Left renal cortex interstitium (tissue), 4 donors: ENCODE measurements at regions not wholly inside any gene's neighbourhood (a gene's known extent, or its start where the extent isn't known, plus 50 kb on each side); places are given as distances from the start of the nearest gene placed in this dataset.

Experiments
- DNase-seq, 4 donors: peaks; one replicate each; pipeline ENCODE4 v3.0.0-alpha.2; 2013; ENCODE audit warnings: low read depth in 4 of 4, low spot score in 2 of 4, missing footprints in 1 of 4

GRCh38 chr16:55256412-55257016 lies 67.5 kb upstream of the IRX6 start:
- no peak for DNase-seq

GRCh38 chr16:55257966-55258613 lies 65.9 kb upstream of the IRX6 start:
- DNase-seq: peak; percentile 37 to 48 (median 39)

- DNase-seq: no peak
Measured at GRCh38 chr16:55261301-55261700, 62.7 kb upstream of the IRX6 start.

- no peak for DNase-seq
Measured at GRCh38 chr16:55263271-55264250, 60.4 kb upstream of the IRX6 start.

GRCh38 chr16:55264949-55265348 lies 59.1 kb upstream of the IRX6 start:
- no peak for DNase-seq

GRCh38 chr16:55265926-55266325 lies 58.1 kb upstream of the IRX6 start:
- DNase-seq: no peak

- no peak for DNase-seq
Measured at GRCh38 chr16:55271945-55272513, 52.0 kb upstream of the IRX6 start.

- no peak for DNase-seq
Measured at GRCh38 chr16:55272744-55273143, 51.3 kb upstream of the IRX6 start.

GRCh38 chr16:55273356-55273755 lies 50.6 kb upstream of the IRX6 start:
- DNase-seq: no peak

- DNase-seq: no peak
Measured at GRCh38 chr16:55273959-55274358, 50.0 kb upstream of the IRX6 start.
